ENCODE measurements at regions not wholly inside any gene's neighbourhood (a gene's known extent, or its start where the extent isn't known, plus 50 kb on each side); places are given as distances from the start of the nearest gene placed in this dataset.

DNA sequence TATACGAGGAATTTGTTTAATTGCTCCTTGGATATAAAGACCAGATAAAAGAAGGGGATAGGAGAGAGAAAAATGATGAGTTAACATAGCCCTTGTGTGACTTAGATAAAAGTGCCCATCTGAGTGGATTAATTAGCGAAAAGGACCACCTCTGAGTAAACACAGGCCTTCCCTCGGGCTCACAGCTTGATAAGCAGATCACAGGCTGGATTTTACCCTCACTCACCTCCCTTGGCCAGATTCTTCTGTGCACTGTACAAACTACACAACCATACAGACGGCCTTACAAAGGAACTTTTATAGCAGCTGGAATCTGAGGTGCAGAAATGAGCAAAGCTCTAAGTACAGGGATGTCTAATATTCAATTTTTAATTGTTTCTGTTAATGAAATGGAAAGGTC is 112.4 kb upstream of the STT3B start:
- intact Hi-C loops (cut with DNase I; ENCODE audit: low total_unique reads): no loop called here
- Histone ChIP-seq H3K27ac (no peak overlapping the region), H3K27me3 (no peaks in the 10 kb centered on the region), H3K4me1 (no peaks in the 10 kb centered on the region), H3K36me3 (no peaks in the 10 kb centered on the region), H3K4me3 (no peak overlapping the region), H3K9me3 (no peaks in the 10 kb centered on the region)
- TF ChIP-seq, protein P1, sequence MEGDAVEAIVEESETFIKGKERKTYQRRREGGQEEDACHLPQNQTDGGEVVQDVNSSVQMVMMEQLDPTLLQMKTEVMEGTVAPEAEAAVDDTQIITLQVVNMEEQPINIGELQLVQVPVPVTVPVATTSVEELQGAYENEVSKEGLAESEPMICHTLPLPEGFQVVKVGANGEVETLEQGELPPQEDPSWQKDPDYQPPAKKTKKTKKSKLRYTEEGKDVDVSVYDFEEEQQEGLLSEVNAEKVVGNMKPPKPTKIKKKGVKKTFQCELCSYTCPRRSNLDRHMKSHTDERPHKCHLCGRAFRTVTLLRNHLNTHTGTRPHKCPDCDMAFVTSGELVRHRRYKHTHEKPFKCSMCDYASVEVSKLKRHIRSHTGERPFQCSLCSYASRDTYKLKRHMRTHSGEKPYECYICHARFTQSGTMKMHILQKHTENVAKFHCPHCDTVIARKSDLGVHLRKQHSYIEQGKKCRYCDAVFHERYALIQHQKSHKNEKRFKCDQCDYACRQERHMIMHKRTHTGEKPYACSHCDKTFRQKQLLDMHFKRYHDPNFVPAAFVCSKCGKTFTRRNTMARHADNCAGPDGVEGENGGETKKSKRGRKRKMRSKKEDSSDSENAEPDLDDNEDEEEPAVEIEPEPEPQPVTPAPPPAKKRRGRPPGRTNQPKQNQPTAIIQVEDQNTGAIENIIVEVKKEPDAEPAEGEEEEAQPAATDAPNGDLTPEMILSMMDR (IDR thresholded peaks at IDR 0.05): no peak
- DNase-seq (ENCODE audit: low spot score in 2 of 2): no peak

DNA sequence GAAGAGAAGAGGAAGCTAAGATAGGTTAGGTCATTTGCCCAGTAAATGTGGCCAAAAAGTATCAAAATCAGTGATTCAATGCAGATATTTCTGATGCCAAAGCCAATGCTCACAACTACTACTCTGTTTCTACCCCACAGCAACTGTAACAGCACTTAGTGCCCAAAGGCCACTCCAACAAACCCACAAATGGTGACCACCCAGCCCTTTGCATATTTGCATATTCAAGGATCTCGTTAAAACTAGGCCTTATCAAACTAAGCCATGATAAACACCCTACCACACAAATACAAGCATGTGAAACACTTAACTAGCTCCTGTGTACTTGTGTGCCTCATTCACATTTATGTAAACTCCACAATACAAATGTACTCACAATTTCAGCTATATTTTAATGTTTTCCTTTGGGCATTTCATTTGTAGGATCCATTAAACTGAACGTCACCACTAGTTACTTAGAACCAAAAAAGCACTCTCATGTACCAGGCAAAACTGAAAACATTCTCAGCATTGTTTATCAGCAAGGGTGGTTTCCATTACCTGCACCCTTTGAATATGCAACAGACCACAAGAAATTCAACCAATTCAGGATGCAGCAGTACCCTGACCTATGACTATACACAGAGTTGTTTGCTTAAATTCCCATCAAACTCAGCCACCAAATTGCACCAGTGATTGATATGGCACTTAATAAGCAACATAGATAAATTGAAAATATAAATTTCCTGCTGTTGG is 111.2 kb upstream of the STT3B start:
- TF ChIP-seq POLR2A (IDR thresholded peaks at IDR 0.05) (no peak), POLR2AphosphoS5 (IDR thresholded peaks at IDR 0.05) (no peak)
- TF ChIP-seq, protein P1 (IDR thresholded peaks at IDR 0.05): no peak
- intact Hi-C loops (cut with DNase I; ENCODE audit: low total_unique reads): no loop called here
- no peaks in the 10 kb centered on the region for H3K9me3 ChIP-seq

DNA sequence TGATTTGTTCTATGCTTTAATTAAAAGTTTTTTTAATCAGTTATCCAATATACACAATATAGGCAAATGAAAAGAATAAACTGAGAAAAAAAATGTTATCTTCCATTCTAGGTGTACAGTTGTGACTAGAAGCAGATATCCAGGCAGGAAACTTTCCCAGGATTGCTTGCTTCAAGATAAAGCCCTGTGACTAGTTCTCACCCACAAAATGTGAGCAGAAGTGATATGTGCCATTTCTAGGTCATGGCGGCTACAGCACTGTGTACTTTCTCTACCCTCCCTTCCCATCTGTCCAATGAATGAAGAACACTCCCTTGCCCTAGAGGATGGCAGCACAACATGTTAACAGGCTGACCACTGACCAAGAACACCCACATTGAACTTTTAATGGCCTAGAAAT is 110.5 kb upstream of the STT3B start:
- Histone ChIP-seq H3K4me3 (no peak overlapping the region), H3K9me3 (no peaks in the 10 kb centered on the region), H3K36me3 (no peaks in the 10 kb centered on the region), H3K27ac (no peak overlapping the region), H3K4me1 (no peaks in the 10 kb centered on the region), H3K27me3 (no peaks in the 10 kb centered on the region)
- TF ChIP-seq POLR2AphosphoS5 (IDR thresholded peaks at IDR 0.05) (no peak), POLR2A (IDR thresholded peaks at IDR 0.05) (no peak)
- TF ChIP-seq, protein P1 (IDR thresholded peaks at IDR 0.05): no peak
- DNase-seq (ENCODE audit: low spot score in 2 of 2): no peak
- intact Hi-C loops (cut with DNase I; ENCODE audit: low total_unique reads): no loop called here

More for the DNA sequence above, 111.2 kb upstream of the STT3B start:
- no peak overlapping the region for H3K4me3 ChIP-seq
- no peaks in the 10 kb centered on the region for H3K27me3 ChIP-seq
- H3K36me3 ChIP-seq: no peaks in the 10 kb centered on the region
- no peaks in the 10 kb centered on the region for H3K4me1 ChIP-seq
- no peak for DNase-seq (ENCODE audit: low spot score in 2 of 2)
- no peak overlapping the region for H3K27ac ChIP-seq

DNA sequence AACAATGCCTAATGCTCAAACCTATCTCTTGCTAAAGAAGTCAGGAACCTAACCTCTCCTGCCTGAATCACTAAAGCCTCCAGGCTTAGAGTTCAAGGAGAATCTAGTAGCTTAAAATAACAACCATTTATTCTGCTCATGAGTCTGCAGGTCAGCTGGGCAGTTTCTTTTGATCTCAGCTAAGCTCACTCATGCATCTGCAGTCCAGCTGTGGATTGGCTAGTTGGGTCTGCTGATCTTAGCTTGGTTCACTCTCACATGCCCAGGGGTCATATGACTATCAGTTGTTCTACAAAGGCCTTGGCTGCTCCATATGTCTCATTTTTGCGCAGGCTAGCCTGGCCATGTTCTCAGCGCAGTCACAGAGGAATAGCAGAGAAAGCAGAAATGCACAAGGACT is 109.2 kb upstream of the STT3B start:
- Histone ChIP-seq H3K9me3 (peaks cover 0 to 5% of the 10 kb centered on the region in 2 donors), H3K36me3 (no peaks in the 10 kb centered on the region), H3K4me1 (no peaks in the 10 kb centered on the region), H3K4me3 (no peak overlapping the region), H3K27me3 (no peaks in the 10 kb centered on the region), H3K27ac (no peak overlapping the region)
- no peak for DNase-seq (ENCODE audit: low spot score in 2 of 2)
- TF ChIP-seq POLR2A (IDR thresholded peaks at IDR 0.05) (no peak), POLR2AphosphoS5 (IDR thresholded peaks at IDR 0.05) (no peak)
- TF ChIP-seq, protein P1 (IDR thresholded peaks at IDR 0.05): no peak
- intact Hi-C loops (cut with DNase I; ENCODE audit: low total_unique reads): no loop called here

DNA sequence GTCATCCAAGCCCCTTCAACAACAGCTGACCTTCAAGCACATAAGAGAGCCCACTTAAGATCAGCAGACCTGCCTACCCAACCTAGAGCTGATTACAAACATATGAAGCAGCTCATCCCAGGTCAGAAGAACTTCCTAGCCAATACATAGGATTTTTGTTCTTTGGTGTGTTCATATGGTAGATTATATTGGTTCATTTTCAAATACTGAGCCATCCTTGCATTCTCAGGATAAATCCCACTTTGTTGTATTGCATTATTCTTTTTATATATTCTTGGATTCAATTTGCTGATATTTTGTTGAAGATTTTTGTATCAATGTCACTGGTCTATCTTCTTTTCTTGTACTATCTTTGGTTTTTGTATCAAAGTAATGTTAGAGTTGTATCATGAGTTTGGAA is 107.3 kb upstream of the STT3B start:
- Histone ChIP-seq H3K9me3 (peaks cover 0 to 11% of the 10 kb centered on the region in 2 donors), H3K4me3 (no peak overlapping the region), H3K27ac (no peak overlapping the region), H3K27me3 (no peaks in the 10 kb centered on the region), H3K4me1 (no peaks in the 10 kb centered on the region), H3K36me3 (no peaks in the 10 kb centered on the region)
- TF ChIP-seq POLR2AphosphoS5 (IDR thresholded peaks at IDR 0.05): no peak
- TF ChIP-seq POLR2A (IDR thresholded peaks at IDR 0.05): no peak
- TF ChIP-seq, protein P1 (IDR thresholded peaks at IDR 0.05): no peak
- DNase-seq (ENCODE audit: low spot score in 2 of 2): no peak
- intact Hi-C loops (cut with DNase I; ENCODE audit: low total_unique reads): no loop called here

All from breast epithelium (tissue), 4 donors.